Loucy (cell line): ENCODE measurements at regions not wholly inside any gene's neighbourhood (a gene's known extent, or its start where the extent isn't known, plus 50 kb on each side); places are given as distances from the start of the nearest gene placed in this dataset.

Experiments
- H2AFZ ChIP-seq: fragments of 200-600 bp; sonication (generic); 2 replicates; pipeline ENCODE4 v1.6.0; 2016; ENCODE audit warnings: antibody characterized with exemption, mild to moderate bottlenecking, low read length, moderate library complexity
- H3F3A ChIP-seq: fragments of 200-600 bp; 2 replicates; pipeline ENCODE4 v1.6.0; 2016; ENCODE audit warnings: antibody characterized with exemption, low read depth, mild to moderate bottlenecking
- H3K27me3 ChIP-seq: fragments of 200-600 bp; sonication (generic); 2 replicates; pipeline ENCODE4 v1.6.1; 2014; ENCODE audit warnings: low read length, mild to moderate bottlenecking; ENCODE audit not compliant: insufficient read depth, poor library complexity, severe bottlenecking
- H3K36me3 ChIP-seq: fragments of 200-600 bp; sonication (generic); 2 replicates; pipeline ENCODE4 v1.6.1; 2016; ENCODE audit warnings: low read length; ENCODE audit not compliant: insufficient read depth
- H3K4me1 ChIP-seq: fragments of 200-600 bp; sonication (generic); 2 replicates; pipeline ENCODE4 v1.5.1; 2014; ENCODE audit warnings: low read length, mild to moderate bottlenecking; ENCODE audit not compliant: insufficient read depth, poor library complexity, severe bottlenecking
- H3K4me2 ChIP-seq: fragments of 200-600 bp; sonication (generic); 2 replicates; pipeline ENCODE4 v1.6.0; 2014; ENCODE audit warnings: antibody characterized with exemption, low read length, low read depth, mild to moderate bottlenecking; ENCODE audit not compliant: poor library complexity, severe bottlenecking
- H3K4me3 ChIP-seq: fragments of 200-600 bp; sonication (generic); 2 replicates; pipeline ENCODE4 v1.5.1; 2014; ENCODE audit warnings: low read length, mild to moderate bottlenecking, mixed read lengths; ENCODE audit not compliant: poor library complexity, severe bottlenecking
- H3K79me2 ChIP-seq: fragments of 200-600 bp; sonication (generic); 2 replicates; pipeline ENCODE4 v1.6.1; 2014; ENCODE audit warnings: low read length; ENCODE audit not compliant: insufficient read depth
- H3K9ac ChIP-seq: fragments of 200-600 bp; sonication (generic); 2 replicates; pipeline ENCODE4 v1.6.0; 2014; ENCODE audit warnings: mild to moderate bottlenecking, low read depth, low read length, moderate library complexity; ENCODE audit not compliant: poor library complexity, severe bottlenecking
- H3K9me2 ChIP-seq: fragments of 200-600 bp; sonication (generic); replicated peaks from 2 replicates; pipeline ENCODE4 v1.6.1; 2016; ENCODE audit warnings: low read depth, low read length, mixed read lengths
- H3K9me3 ChIP-seq: fragments of 200-600 bp; sonication (generic); 2 replicates; pipeline ENCODE4 v1.6.1; 2014; ENCODE audit warnings: mild to moderate bottlenecking, antibody characterized with exemption, low read length, low read depth; ENCODE audit not compliant: insufficient read depth
- H4K20me1 ChIP-seq: fragments of 200-600 bp; sonication (generic); 2 replicates; pipeline ENCODE4 v1.6.0; 2014; ENCODE audit warnings: antibody characterized with exemption, low read length, mild to moderate bottlenecking; ENCODE audit not compliant: insufficient read depth, poor library complexity, severe bottlenecking
- CTCF ChIP-seq: fragments of 200-600 bp; sonication (generic); conservative IDR thresholded peaks from 2 replicates; pipeline ENCODE4 v1.5.1; 2014; ENCODE audit warnings: mild to moderate bottlenecking, antibody characterized with exemption, low read length
- EZH2phosphoT487 ChIP-seq: fragments of 200-600 bp; IDR thresholded peaks from 2 replicates; pipeline ENCODE4 v1.6.1; 2018; ENCODE audit warnings: antibody characterized with exemption, mild to moderate bottlenecking, moderate library complexity, borderline replicate concordance

GRCh38 chr5:90171466-90171865, 238.1 kb downstream of the CETN3 start:
- no peak for TF ChIP-seq EZH2phosphoT487
- TF ChIP-seq CTCF = no peak
- no peaks in the 10 kb centered on the region for H3K36me3 ChIP-seq
- H3F3A ChIP-seq = no peaks in the 10 kb centered on the region
- H3K9me2 ChIP-seq = no peaks in the 10 kb centered on the region
- peaks cover 7% of the 10 kb centered on the region for H3K4me1 ChIP-seq
- H3K9me3 ChIP-seq = no peaks in the 10 kb centered on the region
- H3K27me3 ChIP-seq = no peaks in the 10 kb centered on the region
- H3K79me2 ChIP-seq = no peaks in the 10 kb centered on the region
- H4K20me1 ChIP-seq = no peaks in the 10 kb centered on the region
- H3K4me3 ChIP-seq = no peak overlapping the region
- no peak overlapping the region for H2AFZ ChIP-seq
- no peak overlapping the region for H3K9ac ChIP-seq
- H3K4me2 ChIP-seq = no peak overlapping the region

GRCh38 chr5:90170261-90170660, 239.3 kb downstream of the CETN3 start:
- Histone ChIP-seq H3F3A (no peaks in the 10 kb centered on the region), H4K20me1 (no peaks in the 10 kb centered on the region), H3K36me3 (no peaks in the 10 kb centered on the region), H3K9ac (no peak overlapping the region), H2AFZ (no peak overlapping the region), H3K79me2 (no peaks in the 10 kb centered on the region), H3K9me3 (no peaks in the 10 kb centered on the region), H3K4me3 (no peak overlapping the region), H3K4me1 (peaks cover 7% of the 10 kb centered on the region), H3K4me2 (no peak overlapping the region), H3K27me3 (no peaks in the 10 kb centered on the region), H3K9me2 (no peaks in the 10 kb centered on the region)
- no peak for TF ChIP-seq CTCF
- no peak for TF ChIP-seq EZH2phosphoT487

- no peaks in the 10 kb centered on the region for H3K27me3 ChIP-seq
- no peaks in the 10 kb centered on the region for H3F3A ChIP-seq
- no peak overlapping the region for H3K9ac ChIP-seq
- H3K4me3 ChIP-seq = no peak overlapping the region
- H3K79me2 ChIP-seq = no peaks in the 10 kb centered on the region
- H3K9me2 ChIP-seq = no peaks in the 10 kb centered on the region
- H2AFZ ChIP-seq = no peak overlapping the region
- TF ChIP-seq CTCF (no peak), EZH2phosphoT487 (no peak)
- H4K20me1 ChIP-seq = no peaks in the 10 kb centered on the region
- H3K36me3 ChIP-seq = no peaks in the 10 kb centered on the region
- H3K4me1 ChIP-seq = peaks cover 7% of the 10 kb centered on the region
- H3K9me3 ChIP-seq = no peaks in the 10 kb centered on the region
- H3K4me2 ChIP-seq = no peak overlapping the region
Measured at GRCh38 chr5:90169078-90169477, 240.5 kb downstream of the CETN3 start.
